Endodermal cell (in vitro differentiated cells): ENCODE measurements at regions not wholly inside any gene's neighbourhood (a gene's known extent, or its start where the extent isn't known, plus 50 kb on each side); places are given as distances from the start of the nearest gene placed in this dataset.

Experiments
- DNase-seq: peaks from one replicate; pipeline ENCODE4 v3.0.0-alpha.2; 2017
- H3K27ac ChIP-seq: 2 replicates; pipeline ENCODE4 v1.5.1; 2013; ENCODE audit warnings: mild to moderate bottlenecking, low read depth, low read length, moderate library complexity
- H3K27me3 ChIP-seq: 2 replicates; pipeline ENCODE4 v1.6.1; 2013; ENCODE audit warnings: mild to moderate bottlenecking, low read length, moderate library complexity; ENCODE audit not compliant: insufficient read depth, control insufficient read depth, poor library complexity, severe bottlenecking
- H3K36me3 ChIP-seq: 2 replicates; pipeline ENCODE4 v1.7.0; 2013; ENCODE audit warnings: mild to moderate bottlenecking, low read length, moderate library complexity; ENCODE audit not compliant: control insufficient read depth, insufficient read depth
- H3K4me1 ChIP-seq: one replicate; pipeline ENCODE4 v1.7.0; 2013; ENCODE audit warnings: low read length; ENCODE audit not compliant: control insufficient read depth, insufficient read depth
- H3K4me3 ChIP-seq: 2 replicates; pipeline ENCODE4 v1.5.1; 2013; ENCODE audit warnings: mild to moderate bottlenecking, low read length, moderate library complexity
- H3K9ac ChIP-seq: 2 replicates; pipeline ENCODE4 v1.6.1; 2013; ENCODE audit warnings: mild to moderate bottlenecking, low read length, moderate library complexity; ENCODE audit not compliant: poor library complexity, severe bottlenecking; ENCODE audit errors: extremely low read depth
- H3K9me3 ChIP-seq: 2 replicates; pipeline ENCODE4 v1.6.1; 2013; ENCODE audit warnings: mild to moderate bottlenecking, low read length, moderate library complexity; ENCODE audit not compliant: control insufficient read depth
- H3K27ac Mint-ChIP-seq: 2 replicates; pipeline ENCODE4 v1.8.0; 2020; ENCODE audit warnings: mixed read lengths
- H3K27me3 Mint-ChIP-seq: 2 replicates; pipeline ENCODE4 v1.8.0; 2021; ENCODE audit warnings: mild to moderate bottlenecking, mixed read lengths; ENCODE audit not compliant: insufficient read depth
- H3K36me3 Mint-ChIP-seq: 2 replicates; pipeline ENCODE4 v1.8.0; 2020; ENCODE audit warnings: low read depth, mixed read lengths
- H3K4me1 Mint-ChIP-seq: 2 replicates; pipeline ENCODE4 v1.8.0; 2020; ENCODE audit warnings: mixed read lengths
- H3K4me3 Mint-ChIP-seq: 2 replicates; pipeline ENCODE4 v1.8.0; 2020; ENCODE audit warnings: mild to moderate bottlenecking, moderate library complexity, mixed read lengths
- H3K9me3 Mint-ChIP-seq: 2 replicates; pipeline ENCODE4 v1.8.0; 2020; ENCODE audit warnings: mild to moderate bottlenecking, mixed read lengths
- WGBS, 2 experiments: methylation state at CpG; one replicate each; pipeline versions ENCODE4 v1.1.5 to v1.1.7; 2013; ENCODE audit warnings: missing lambda C conversion rate in 2 of 2, mixed read lengths in 1 of 2; ENCODE audit not compliant: insufficient coverage in 1 of 2, insufficient read length in 1 of 2; 5-methylcytosine and 5-hydroxymethylcytosine counted together
- TF ChIP-seq, protein P1 (sequence below): fragments of 200-600 bp; sonication (generic); conservative IDR thresholded peaks from 2 replicates; pipeline ENCODE4 v1.5.0; 2021; ENCODE audit warnings: antibody characterized with exemption, mild to moderate bottlenecking

DNA sequence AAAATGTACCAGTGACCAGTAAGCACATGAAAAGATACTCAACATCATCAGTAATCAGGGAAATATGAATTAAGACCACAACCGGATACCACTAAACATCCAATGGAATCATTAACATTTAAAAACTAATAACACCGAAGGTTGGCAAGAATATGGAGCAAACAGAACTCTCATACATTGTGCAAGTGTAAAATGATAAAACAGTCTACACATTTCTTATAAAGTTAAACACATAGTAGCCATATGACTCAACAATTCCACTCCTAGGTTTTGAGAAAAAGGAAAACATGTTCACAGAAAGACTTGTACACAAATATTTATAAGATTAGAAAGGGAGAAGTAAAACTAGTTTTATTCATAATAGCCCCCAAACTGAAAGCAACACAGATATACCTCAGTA lies 60.3 kb upstream of the SLCO2A1 start:
- no peak for DNase-seq
- H3K36me3 Mint-ChIP-seq, result no peaks in the 10 kb centered on the region
- peaks cover 7% of the 10 kb centered on the region for H3K9me3 Mint-ChIP-seq
- no peak overlapping the region for H3K4me3 Mint-ChIP-seq
- Histone ChIP-seq H3K9me3 (no peaks in the 10 kb centered on the region), H3K4me1 (no peaks in the 10 kb centered on the region), H3K9ac (no peak overlapping the region), H3K4me3 (no peak overlapping the region), H3K27ac (no peak overlapping the region), H3K27me3 (no peaks in the 10 kb centered on the region), H3K36me3 (no peaks in the 10 kb centered on the region)
- H3K4me1 Mint-ChIP-seq, result no peaks in the 10 kb centered on the region
- H3K27ac Mint-ChIP-seq, result no peak overlapping the region
- 93% methylated on average over 2 of the region's 2 CpGs; no CpG with 5 or more reads in 1 of the 2 experiments for WGBS, 2 experiments
- TF ChIP-seq, protein P1, sequence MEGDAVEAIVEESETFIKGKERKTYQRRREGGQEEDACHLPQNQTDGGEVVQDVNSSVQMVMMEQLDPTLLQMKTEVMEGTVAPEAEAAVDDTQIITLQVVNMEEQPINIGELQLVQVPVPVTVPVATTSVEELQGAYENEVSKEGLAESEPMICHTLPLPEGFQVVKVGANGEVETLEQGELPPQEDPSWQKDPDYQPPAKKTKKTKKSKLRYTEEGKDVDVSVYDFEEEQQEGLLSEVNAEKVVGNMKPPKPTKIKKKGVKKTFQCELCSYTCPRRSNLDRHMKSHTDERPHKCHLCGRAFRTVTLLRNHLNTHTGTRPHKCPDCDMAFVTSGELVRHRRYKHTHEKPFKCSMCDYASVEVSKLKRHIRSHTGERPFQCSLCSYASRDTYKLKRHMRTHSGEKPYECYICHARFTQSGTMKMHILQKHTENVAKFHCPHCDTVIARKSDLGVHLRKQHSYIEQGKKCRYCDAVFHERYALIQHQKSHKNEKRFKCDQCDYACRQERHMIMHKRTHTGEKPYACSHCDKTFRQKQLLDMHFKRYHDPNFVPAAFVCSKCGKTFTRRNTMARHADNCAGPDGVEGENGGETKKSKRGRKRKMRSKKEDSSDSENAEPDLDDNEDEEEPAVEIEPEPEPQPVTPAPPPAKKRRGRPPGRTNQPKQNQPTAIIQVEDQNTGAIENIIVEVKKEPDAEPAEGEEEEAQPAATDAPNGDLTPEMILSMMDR, result no peak
- no peaks in the 10 kb centered on the region for H3K27me3 Mint-ChIP-seq

DNA sequence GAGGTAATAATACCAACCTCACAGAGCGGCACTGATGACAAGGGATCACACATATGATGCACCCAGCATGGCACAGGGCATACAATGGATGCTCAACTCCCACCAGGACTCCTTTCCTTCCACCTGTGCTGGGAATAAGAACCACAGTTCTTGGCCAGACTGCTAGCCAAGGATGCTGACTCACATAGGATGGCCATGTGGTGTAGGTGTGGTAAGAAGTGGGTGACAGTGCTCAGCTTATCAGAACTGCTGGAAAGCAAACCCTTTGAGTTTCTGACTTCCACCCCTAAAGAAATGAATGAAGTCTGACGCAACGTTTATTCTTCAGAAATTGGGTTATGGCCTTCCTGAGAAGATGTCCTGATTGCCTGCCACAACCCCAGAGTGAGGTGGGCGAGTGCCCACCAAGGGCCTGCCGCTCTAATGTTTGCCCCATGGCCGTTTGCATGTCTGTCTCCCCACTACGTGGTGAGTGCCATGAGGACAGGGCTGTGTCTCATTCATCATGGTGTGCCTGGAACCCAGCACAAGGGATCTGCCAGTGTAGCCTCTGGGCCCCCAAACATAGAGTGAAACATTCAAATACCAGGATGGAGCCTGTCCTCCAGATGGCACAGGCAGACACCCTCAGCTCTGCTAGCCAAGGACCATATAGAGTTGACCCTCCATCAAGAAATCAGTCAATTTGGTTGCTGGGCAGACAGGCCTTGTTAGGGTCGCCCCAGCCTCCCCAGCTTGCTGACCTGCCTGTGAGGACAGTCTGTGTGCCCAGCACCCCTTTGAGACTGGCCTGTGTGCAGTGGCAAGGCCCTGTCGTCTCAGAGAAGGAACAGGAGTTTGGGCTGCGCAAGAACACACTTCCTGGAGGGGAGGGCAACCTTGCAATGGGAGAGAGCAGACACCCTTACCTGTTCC lies 57.6 kb upstream of the SLCO2A1 start:
- no peak overlapping the region for H3K4me3 Mint-ChIP-seq
- no peak overlapping the region for H3K27ac Mint-ChIP-seq
- 90 to 93% methylated on average over 5 to 10 of the region's 10 CpGs for WGBS, 2 experiments

DNA sequence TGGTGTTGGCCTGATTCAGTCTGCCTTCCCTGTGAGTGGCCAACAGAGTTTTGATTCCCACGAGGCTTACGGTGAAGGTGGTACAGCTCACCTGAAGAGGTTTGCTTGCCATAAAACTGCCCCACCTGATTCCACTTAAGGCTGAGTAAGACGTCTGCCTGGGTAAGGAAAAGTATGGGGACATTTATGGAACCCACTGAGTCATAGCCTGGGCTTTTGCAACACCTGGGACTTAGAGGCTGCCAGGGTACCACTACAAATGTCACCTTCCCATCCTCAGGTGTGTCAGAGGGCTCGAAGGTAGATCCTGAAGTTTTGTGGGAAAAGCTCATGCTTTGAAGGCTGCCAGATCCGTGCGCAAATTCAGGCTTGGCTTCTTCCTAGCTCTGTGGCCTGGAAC lies 56.9 kb upstream of the SLCO2A1 start:
- Histone ChIP-seq H3K9ac (no peak overlapping the region), H3K4me1 (no peaks in the 10 kb centered on the region), H3K9me3 (no peaks in the 10 kb centered on the region), H3K4me3 (no peak overlapping the region), H3K27me3 (no peaks in the 10 kb centered on the region), H3K36me3 (no peaks in the 10 kb centered on the region), H3K27ac (no peak overlapping the region)
- TF ChIP-seq, protein P1, result no peak
- Mint-ChIP-seq H3K27me3 (no peaks in the 10 kb centered on the region), H3K4me1 (no peaks in the 10 kb centered on the region), H3K9me3 (peaks cover 7% of the 10 kb centered on the region), H3K27ac (no peak overlapping the region), H3K4me3 (no peak overlapping the region), H3K36me3 (no peaks in the 10 kb centered on the region)
- WGBS, 2 experiments, result 91 to 94% methylated on average over 6 of the region's 6 CpGs
- peak; percentile 5 for DNase-seq

More for the DNA sequence above, 57.6 kb upstream of the SLCO2A1 start:
- Mint-ChIP-seq H3K27me3 (no peaks in the 10 kb centered on the region), H3K9me3 (peaks cover 7% of the 10 kb centered on the region), H3K4me1 (no peaks in the 10 kb centered on the region), H3K36me3 (no peaks in the 10 kb centered on the region)
- Histone ChIP-seq H3K9ac (no peak overlapping the region), H3K36me3 (no peaks in the 10 kb centered on the region), H3K9me3 (no peaks in the 10 kb centered on the region), H3K27ac (no peak overlapping the region), H3K4me3 (no peak overlapping the region), H3K27me3 (no peaks in the 10 kb centered on the region), H3K4me1 (no peaks in the 10 kb centered on the region)
- peak; percentile 30 for DNase-seq
- TF ChIP-seq, protein P1, result no peak
